Medulla oblongata (tissue), 1 donor: ENCODE measurements at regions not wholly inside any gene's neighbourhood (a gene's known extent, or its start where the extent isn't known, plus 50 kb on each side); places are given as distances from the start of the nearest gene placed in this dataset.
A peak's percentile ranks its signal among the peaks of the same experiment; 100 is the strongest.
"Not testable (repeated sequence)": the region's sequence is repeated elsewhere in the genome, so short reads cannot be mapped to it uniquely, and the experiment has no call there.

ENCODE experiments used
- DNase-seq: peaks from one replicate; pipeline ENCODE4 v3.0.0-alpha.2; 2015; ENCODE audit errors: extremely low spot score

GRCh38 chr2:75432761-75433361 lies 127.9 kb downstream of the EVA1A start:
- no peak for DNase-seq

GRCh38 chr2:75431763-75432162 lies 129.0 kb downstream of the EVA1A start:
- DNase-seq = no peak

- DNase-seq = no peak
Measured at GRCh38 chr2:75431276-75431675, 129.5 kb downstream of the EVA1A start.

- not testable (repeated sequence) for DNase-seq
Measured at GRCh38 chr2:75430449-75430848, 130.3 kb downstream of the EVA1A start.

- DNase-seq = no peak
Measured at GRCh38 chr2:75428646-75429443, 131.9 kb downstream of the EVA1A start.

- DNase-seq = no peak
Measured at GRCh38 chr2:75428060-75428459, 132.7 kb downstream of the EVA1A start.

GRCh38 chr2:75424936-75425619 lies 135.7 kb downstream of the EVA1A start:
- DNase-seq = no peak

- DNase-seq = no peak
Measured at GRCh38 chr2:75421986-75422385, 138.8 kb downstream of the EVA1A start.

GRCh38 chr2:75416420-75417342 lies 144.1 kb downstream of the EVA1A start:
- DNase-seq = no peak

GRCh38 chr2:75415731-75416130 lies 145.0 kb downstream of the EVA1A start:
- no peak for DNase-seq

- no peak for DNase-seq
Measured at GRCh38 chr2:75415111-75415626, 145.6 kb downstream of the EVA1A start.

- DNase-seq = no peak
Measured at GRCh38 chr2:75411574-75411973, 149.2 kb downstream of the EVA1A start.

- DNase-seq = no peak
Measured at GRCh38 chr2:75410702-75411101, 150.0 kb downstream of the EVA1A start.

- no peak for DNase-seq
Measured at GRCh38 chr2:75408771-75409170, 152.0 kb downstream of the EVA1A start.

- no peak for DNase-seq
Measured at GRCh38 chr2:75407038-75407530, 153.7 kb downstream of the EVA1A start.

- no peak for DNase-seq
Measured at GRCh38 chr2:75406131-75406581, 154.6 kb downstream of the EVA1A start.

- DNase-seq = no peak
Measured at GRCh38 chr2:75405000-75405399, 155.7 kb downstream of the EVA1A start.

GRCh38 chr2:75403991-75404428 lies 156.7 kb downstream of the EVA1A start:
- DNase-seq = peak; percentile 58

GRCh38 chr2:75396314-75396713 lies 164.4 kb downstream of the EVA1A start:
- DNase-seq = no peak

GRCh38 chr2:75394764-75395163 lies 166.0 kb downstream of the EVA1A start:
- DNase-seq = not testable (repeated sequence)

- DNase-seq = no peak
Measured at GRCh38 chr2:75390169-75390568, 170.6 kb downstream of the EVA1A start.
